Ascending aorta (tissue), 2 donors: ENCODE measurements at regions not wholly inside any gene's neighbourhood (a gene's known extent, or its start where the extent isn't known, plus 50 kb on each side); places are given as distances from the start of the nearest gene placed in this dataset.

Experiments used
- DNase-seq, 2 donors: peaks; one replicate each; pipeline ENCODE4 v3.0.0-alpha.2; 2019; ENCODE audit warnings: low spot score in 2 of 2
- H3K27ac ChIP-seq, 2 donors: fragments of 200-600 bp; sonication (generic); one replicate each; pipeline ENCODE4 v1.5.1; 2016 to 2017; ENCODE audit warnings: mild to moderate bottlenecking in 1 of 2
- H3K27me3 ChIP-seq: fragments of 200-600 bp; sonication (generic); one replicate; pipeline ENCODE4 v1.5.1; 2017
- H3K36me3 ChIP-seq, 2 donors: fragments of 200-600 bp; sonication (generic); one replicate each; pipeline ENCODE4 v1.5.1; 2016
- H3K4me1 ChIP-seq, 2 donors: fragments of 200-600 bp; sonication (generic); one replicate each; pipeline ENCODE4 v1.5.1; 2016 to 2017; ENCODE audit warnings: mild to moderate bottlenecking in 1 of 2
- H3K4me3 ChIP-seq, 2 donors: fragments of 200-600 bp; sonication (generic); one replicate each; pipeline ENCODE4 v1.5.1; 2016 to 2017; ENCODE audit warnings: mild to moderate bottlenecking in 1 of 2
- H3K9me3 ChIP-seq, 2 donors: fragments of 200-600 bp; sonication (generic); one replicate each; pipeline ENCODE4 v1.5.1; 2016
- intact Hi-C: fragments of 100-400 bp; cut with DNase I; formaldehyde crosslinking; loops from one replicate; pipeline ENCODE4 v1.15.1; 2023
- TF ChIP-seq, protein P1 (sequence below), 3 experiments: fragments of 200-600 bp in 2 of 3; fragments of 450-650 bp in 1 of 3; sonication (generic) in 2 of 3; IDR thresholded peaks; one replicate each; pipeline ENCODE4 v1.5.1; 2016 to 2019; ENCODE audit warnings: antibody characterized with exemption in 3 of 3, mild to moderate bottlenecking in 1 of 3, moderate library complexity in 1 of 3

DNA sequence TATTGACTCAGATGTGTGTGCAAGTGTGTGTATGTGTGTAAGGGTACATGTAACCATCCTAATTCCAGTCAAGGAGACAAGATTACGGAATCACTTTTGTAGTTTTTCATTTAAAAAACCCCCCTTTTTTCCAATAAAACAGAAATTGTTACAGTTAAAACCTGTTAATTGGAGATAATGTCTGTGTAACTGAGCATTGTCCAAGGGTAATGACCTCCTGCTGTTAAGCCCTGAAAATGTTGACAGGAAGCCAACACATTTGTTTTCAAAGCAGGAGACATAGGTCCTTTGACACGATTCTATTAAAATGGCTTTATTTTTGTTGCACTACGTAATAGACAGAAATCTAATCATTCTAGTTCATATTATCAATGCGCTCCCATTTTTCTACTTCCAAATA, 457.3 kb upstream of the ARRDC3 start:
- Histone ChIP-seq H3K27me3 (no peaks in the 10 kb centered on the region), H3K4me3 (no peak overlapping the region), H3K9me3 (no peaks in the 10 kb centered on the region), H3K36me3 (no peaks in the 10 kb centered on the region), H3K27ac (no peak overlapping the region), H3K4me1 (no peaks in the 10 kb centered on the region)
- intact Hi-C loops, result no loop called here
- no peak for DNase-seq
- TF ChIP-seq, protein P1, sequence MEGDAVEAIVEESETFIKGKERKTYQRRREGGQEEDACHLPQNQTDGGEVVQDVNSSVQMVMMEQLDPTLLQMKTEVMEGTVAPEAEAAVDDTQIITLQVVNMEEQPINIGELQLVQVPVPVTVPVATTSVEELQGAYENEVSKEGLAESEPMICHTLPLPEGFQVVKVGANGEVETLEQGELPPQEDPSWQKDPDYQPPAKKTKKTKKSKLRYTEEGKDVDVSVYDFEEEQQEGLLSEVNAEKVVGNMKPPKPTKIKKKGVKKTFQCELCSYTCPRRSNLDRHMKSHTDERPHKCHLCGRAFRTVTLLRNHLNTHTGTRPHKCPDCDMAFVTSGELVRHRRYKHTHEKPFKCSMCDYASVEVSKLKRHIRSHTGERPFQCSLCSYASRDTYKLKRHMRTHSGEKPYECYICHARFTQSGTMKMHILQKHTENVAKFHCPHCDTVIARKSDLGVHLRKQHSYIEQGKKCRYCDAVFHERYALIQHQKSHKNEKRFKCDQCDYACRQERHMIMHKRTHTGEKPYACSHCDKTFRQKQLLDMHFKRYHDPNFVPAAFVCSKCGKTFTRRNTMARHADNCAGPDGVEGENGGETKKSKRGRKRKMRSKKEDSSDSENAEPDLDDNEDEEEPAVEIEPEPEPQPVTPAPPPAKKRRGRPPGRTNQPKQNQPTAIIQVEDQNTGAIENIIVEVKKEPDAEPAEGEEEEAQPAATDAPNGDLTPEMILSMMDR (IDR thresholded peaks at IDR 0.05), result no peak

DNA sequence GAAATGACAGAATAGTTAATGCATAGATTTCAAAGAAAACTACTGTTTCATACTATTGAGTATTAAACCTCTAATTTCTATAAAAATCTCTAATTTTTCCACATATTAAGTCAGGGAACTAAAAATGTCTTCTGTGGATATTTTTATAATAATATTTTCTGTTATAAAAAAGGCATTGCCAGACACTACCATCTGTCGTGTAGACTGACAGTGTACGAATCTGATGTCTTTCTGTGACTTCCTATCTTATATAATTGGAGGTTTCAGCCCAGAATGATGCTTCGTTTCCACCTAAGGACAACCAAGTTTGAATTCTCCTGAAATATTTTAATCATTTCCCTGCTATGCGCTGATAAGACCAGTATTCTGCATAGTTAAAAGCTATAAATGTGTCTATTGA, 456.6 kb upstream of the ARRDC3 start:
- intact Hi-C loops, result no loop called here

DNA sequence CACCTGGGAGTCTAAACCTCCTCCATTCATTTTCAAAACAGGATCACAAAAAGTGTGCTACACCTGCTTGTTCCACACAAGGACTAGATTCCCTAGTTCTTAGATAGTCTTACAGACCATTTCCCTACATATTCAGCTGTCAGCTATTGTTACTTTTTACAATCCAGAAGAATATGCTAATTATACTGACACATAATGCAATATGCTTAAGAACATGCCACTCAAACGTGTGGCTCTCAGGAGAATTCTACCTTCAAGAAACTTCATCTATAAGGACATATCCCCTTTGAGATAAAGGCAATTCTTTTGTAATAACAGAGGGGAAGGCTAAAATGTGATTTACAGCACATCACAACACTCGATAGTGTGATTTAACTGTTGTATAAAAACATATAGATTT, 456.1 kb upstream of the ARRDC3 start:
- Histone ChIP-seq H3K4me1 (no peaks in the 10 kb centered on the region), H3K9me3 (no peaks in the 10 kb centered on the region), H3K27ac (no peak overlapping the region), H3K4me3 (no peak overlapping the region), H3K27me3 (no peaks in the 10 kb centered on the region), H3K36me3 (no peaks in the 10 kb centered on the region)
- TF ChIP-seq, protein P1 (IDR thresholded peaks at IDR 0.05), result no peak
- intact Hi-C loops, result no loop called here
- DNase-seq, result no peak

More for the DNA sequence above, 456.6 kb upstream of the ARRDC3 start:
- Histone ChIP-seq H3K27me3 (no peaks in the 10 kb centered on the region), H3K4me3 (no peak overlapping the region), H3K27ac (no peak overlapping the region), H3K4me1 (no peaks in the 10 kb centered on the region), H3K9me3 (no peaks in the 10 kb centered on the region), H3K36me3 (no peaks in the 10 kb centered on the region)
- TF ChIP-seq, protein P1 (IDR thresholded peaks at IDR 0.05), result no peak
- DNase-seq, result no peak

DNA sequence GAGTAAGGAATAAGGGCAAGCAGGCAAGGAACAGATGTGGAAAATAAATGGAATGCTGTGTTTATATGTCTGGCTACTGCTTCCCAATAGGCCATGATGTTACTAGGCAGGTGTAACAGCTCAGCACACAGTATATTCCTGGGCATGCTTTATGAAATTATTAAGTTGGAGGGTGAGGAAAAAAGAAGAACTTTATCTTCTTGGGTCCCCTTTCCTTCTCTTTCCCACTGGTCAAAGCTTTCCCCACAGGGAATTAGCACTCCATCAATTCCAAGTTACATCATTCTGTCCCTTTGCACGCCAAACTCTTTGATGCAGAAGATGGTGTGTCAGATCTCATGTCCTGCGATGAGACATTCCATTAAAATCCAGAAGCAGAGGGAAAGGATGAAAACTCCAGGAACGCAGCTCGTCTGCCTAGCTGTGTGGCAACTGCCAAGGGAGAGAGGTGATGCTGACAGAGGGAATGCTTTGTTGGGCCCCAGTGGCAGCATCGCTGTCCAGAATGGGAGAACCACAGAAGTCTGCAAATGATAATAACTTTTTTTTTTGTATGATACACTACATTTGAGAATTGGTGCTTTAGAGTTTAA, 447.3 kb upstream of the ARRDC3 start:
- DNase-seq, result no peak
- H3K4me1 ChIP-seq, result no peaks in the 10 kb centered on the region
- TF ChIP-seq, protein P1 (IDR thresholded peaks at IDR 0.05), result no peak
- H3K4me3 ChIP-seq, result no peak overlapping the region
- H3K36me3 ChIP-seq, result no peaks in the 10 kb centered on the region
- H3K27ac ChIP-seq, result no peak overlapping the region
- no peaks in the 10 kb centered on the region for H3K9me3 ChIP-seq
- H3K27me3 ChIP-seq, result no peaks in the 10 kb centered on the region
- intact Hi-C loops, result no loop called here

DNA sequence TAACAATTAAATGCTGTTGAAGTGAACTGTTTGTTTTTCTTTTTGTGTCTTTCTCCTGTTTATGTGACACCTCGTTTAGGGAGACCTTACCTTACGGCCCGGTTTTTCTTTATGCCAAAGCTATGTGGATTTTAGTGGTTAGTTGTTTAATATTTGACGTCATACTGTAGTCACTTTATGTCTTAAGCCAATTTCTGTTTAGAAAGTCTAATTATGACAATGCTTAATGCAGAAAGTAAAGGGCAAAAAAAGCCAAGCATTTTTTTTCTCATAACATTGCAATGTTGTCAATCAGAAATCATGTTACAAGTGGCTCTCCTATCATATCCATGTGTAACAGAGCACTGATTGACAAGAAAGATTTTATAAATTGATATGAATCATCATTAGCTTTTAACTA, 442.5 kb upstream of the ARRDC3 start:
- Histone ChIP-seq H3K9me3 (no peaks in the 10 kb centered on the region), H3K27ac (no peak overlapping the region), H3K36me3 (no peaks in the 10 kb centered on the region), H3K27me3 (no peaks in the 10 kb centered on the region), H3K4me3 (no peak overlapping the region), H3K4me1 (no peaks in the 10 kb centered on the region)
- intact Hi-C loops, result no loop called here
- DNase-seq, result no peak
- TF ChIP-seq, protein P1 (IDR thresholded peaks at IDR 0.05), result no peak

DNA sequence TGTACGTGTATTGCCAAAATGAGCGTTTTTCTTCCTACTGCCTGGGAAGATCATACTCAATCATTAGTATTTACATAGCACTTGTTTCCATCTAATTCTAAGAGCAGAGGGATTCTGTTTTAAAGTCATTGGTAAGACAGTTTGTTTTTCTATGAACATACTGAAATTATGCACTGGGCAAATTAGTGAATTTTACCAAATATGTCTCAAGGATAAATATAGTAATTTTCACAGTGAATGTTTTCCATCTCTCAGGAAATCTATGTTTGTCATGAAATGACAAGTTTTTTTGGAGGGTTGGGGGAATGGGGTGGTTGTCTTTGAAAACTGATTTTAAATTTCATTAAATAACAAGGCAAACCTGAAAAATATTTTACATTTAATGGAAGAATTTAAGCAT, 441.3 kb upstream of the ARRDC3 start:
- intact Hi-C loops, result no loop called here
- Histone ChIP-seq H3K27me3 (no peaks in the 10 kb centered on the region), H3K9me3 (no peaks in the 10 kb centered on the region), H3K4me3 (no peak overlapping the region), H3K27ac (no peak overlapping the region), H3K4me1 (no peaks in the 10 kb centered on the region), H3K36me3 (no peaks in the 10 kb centered on the region)
- TF ChIP-seq, protein P1 (IDR thresholded peaks at IDR 0.05), result no peak
- no peak for DNase-seq
